22Rv1 (cell line): ENCODE measurements at regions not wholly inside any gene's neighbourhood (a gene's known extent, or its start where the extent isn't known, plus 50 kb on each side); places are given as distances from the start of the nearest gene placed in this dataset.
A peak's percentile ranks its signal among the peaks of the same experiment; 100 is the strongest.

Source experiments
- ZFX ChIP-seq: fragments of 450-650 bp; IDR thresholded peaks from 2 replicates; pipeline ENCODE4 v1.6.1; 2017; ENCODE audit warnings: antibody characterized with exemption, borderline replicate concordance
- TF ChIP-seq, protein P1 (sequence below): fragments of 450-650 bp; IDR thresholded peaks from 2 replicates; pipeline ENCODE4 v1.5.1; 2017; ENCODE audit warnings: mild to moderate bottlenecking

DNA sequence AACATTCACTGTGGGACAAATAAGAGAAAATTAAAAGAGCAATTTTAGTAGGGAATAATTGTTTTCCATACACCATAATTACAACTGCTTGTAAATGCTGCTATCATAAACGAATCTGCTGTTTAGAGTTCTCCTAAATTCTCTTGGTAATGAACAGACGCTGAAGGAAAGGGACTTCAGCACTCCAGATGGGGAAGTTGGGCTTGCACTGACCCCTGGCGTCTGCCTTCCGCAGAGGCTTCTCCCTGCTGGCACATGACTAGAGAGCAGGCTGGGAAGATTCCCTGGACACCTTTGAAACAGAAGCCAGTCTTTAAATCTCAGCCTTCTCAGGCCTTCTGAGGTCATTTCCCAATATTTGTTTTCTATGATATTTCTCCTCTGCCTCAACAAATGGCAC lies 84.1 kb downstream of the NXPE2 start:
- TF ChIP-seq, protein P1, sequence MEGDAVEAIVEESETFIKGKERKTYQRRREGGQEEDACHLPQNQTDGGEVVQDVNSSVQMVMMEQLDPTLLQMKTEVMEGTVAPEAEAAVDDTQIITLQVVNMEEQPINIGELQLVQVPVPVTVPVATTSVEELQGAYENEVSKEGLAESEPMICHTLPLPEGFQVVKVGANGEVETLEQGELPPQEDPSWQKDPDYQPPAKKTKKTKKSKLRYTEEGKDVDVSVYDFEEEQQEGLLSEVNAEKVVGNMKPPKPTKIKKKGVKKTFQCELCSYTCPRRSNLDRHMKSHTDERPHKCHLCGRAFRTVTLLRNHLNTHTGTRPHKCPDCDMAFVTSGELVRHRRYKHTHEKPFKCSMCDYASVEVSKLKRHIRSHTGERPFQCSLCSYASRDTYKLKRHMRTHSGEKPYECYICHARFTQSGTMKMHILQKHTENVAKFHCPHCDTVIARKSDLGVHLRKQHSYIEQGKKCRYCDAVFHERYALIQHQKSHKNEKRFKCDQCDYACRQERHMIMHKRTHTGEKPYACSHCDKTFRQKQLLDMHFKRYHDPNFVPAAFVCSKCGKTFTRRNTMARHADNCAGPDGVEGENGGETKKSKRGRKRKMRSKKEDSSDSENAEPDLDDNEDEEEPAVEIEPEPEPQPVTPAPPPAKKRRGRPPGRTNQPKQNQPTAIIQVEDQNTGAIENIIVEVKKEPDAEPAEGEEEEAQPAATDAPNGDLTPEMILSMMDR = peak; percentile 74
- no peak for TF ChIP-seq ZFX
